Right forelimb (tissue), 1 donor: ENCODE measurements at regions not wholly inside any gene's neighbourhood (a gene's known extent, or its start where the extent isn't known, plus 50 kb on each side); places are given as distances from the start of the nearest gene placed in this dataset.
"Not testable (repeated sequence)": the region's sequence is repeated elsewhere in the genome, so short reads cannot be mapped to it uniquely, and the experiment has no call there.

ENCODE experiments used
- DNase-seq: peaks from one replicate; pipeline ENCODE4 v3.0.0-alpha.2; 2018

GRCh38 chr2:11877764-11878163, 131.3 kb downstream of the LPIN1 start:
- no peak for DNase-seq

DNA sequence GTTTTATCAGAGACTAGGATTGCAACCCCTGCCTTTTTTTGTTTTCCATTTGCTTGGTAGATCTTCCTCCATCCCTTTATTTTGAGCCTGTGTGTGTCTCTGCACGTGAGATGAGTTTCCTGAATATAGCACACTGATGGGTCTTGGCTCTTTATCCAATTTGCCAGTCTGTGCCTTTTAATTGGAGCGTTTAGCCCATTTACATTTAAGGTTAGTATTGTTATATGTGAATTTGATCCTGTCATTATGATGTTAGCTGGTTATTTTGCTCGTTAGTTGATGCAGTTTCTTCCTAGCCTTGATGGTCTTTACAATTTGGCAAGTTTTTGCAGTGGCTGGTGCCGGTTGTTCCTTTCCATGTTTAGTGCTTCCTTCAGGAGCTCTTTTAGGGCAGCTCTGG, 138.8 kb downstream of the LPIN1 start:
- DNase-seq = not testable (repeated sequence)

- DNase-seq = not testable (repeated sequence)
These were observed 140.5 kb downstream of the LPIN1 start for GRCh38 chr2:11886899-11887298.

DNA sequence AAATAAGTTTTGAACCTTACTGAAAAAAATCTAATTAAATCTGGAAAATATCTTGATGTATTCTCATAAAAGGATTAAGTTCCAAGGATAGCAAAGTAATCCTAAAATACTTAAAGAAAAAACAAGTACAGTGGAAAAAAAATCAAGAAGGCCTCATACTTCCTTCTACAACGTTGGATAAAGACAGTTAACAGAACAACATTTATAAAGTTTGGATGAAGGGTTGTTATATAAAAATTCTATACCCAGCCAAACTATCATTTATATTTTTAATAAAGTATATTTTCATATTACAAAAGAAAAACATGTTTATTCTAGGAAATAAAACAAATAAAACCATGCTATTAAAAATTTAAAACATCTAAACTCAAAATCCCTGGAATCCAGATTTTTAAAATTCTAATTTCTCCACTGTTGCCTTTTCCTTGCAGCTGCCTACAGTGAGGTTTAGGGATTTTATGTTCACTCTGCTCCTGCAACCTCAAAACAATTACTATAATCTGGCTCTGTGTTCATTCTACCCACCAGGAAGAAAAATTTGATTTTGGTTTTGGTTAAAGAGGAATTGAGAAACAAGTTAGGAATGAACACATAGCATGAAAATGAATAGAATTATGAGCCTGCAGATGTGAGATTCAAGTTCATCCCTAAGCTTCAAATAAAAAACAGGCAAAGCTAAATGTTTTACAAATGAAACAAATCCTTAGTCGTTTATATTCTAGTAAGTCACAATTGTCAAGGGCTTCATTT, 142.8 kb downstream of the LPIN1 start:
- DNase-seq = no peak

DNA sequence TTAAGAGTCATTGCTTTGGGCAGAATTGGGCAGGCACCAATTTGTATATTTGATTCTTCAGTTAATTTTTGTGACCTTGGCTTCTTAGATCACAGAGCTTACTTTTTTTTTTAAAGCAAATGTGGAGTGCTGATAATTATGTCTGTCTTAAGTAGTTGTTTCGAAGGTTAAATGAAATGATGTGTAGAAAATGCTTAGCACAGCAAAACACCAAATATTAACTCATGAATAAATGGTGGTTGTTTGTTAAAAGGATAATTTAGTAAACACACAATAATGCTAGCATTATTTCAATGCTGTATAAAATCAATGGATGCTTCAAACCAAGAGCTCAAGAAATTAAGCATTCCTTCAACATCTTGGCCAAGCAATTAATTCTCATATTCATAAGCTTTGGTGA, 143.4 kb downstream of the LPIN1 start:
- no peak for DNase-seq

DNA sequence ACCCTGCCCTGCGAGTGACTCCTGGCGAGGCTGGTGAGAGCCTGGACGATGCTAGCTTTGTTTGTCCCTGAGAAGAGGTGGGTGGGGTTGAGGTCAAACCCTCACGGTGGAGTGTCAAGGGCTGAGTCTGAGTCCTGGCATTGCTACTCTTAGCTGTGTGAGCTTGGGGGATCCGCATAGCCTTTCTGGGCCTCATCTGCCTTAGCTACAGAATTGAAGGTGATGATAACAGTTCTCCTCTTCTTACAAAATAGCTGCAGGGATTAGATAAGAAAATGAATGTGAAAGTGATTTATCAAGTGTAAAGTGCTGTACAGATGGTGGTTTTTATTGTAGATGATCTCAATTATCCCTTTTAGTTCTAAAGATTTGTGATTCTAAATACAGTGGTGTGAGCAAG, 144.6 kb downstream of the LPIN1 start:
- DNase-seq = no peak

- DNase-seq = no peak
These were observed 145.4 kb downstream of the LPIN1 start for GRCh38 chr2:11891671-11892440.

DNA sequence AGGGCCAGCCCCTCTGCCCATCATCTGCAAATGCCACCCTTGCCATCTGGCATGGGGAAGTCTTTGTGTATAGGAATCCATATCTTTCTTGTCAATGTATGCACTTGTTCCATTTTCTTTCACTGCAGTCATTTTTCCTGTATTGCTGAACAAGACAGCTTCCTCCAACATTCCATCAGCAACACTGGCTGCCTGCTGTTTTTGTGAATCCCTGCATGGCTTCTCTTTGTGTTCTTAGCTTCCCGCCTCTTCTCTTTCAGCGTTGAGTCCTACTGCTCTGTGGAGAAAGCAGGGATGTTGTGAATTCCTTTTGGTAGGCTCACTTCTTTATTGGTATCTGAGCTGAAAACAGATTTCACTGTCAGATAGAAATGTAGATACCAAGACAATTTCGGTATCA, 150.0 kb downstream of the LPIN1 start:
- DNase-seq = no peak

DNA sequence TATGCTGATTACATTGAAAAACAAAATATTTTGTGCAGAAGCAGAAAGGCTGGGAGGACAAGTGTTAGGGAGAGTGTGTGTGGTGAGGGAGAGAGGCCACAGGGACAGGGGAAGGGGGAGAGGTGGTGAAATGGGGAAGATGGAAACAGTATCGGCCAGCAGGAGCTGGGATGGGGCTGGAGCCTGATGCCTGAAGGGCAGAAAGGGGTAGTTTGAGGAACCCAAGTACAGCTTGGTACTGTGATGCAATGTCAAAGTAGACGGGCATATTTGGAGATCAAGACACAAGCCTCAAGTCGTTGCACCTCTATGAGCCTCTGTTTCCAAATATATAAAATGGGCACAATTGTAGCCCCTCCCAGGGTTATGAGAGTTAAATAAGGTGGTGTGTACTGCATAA, 152.1 kb downstream of the LPIN1 start:
- DNase-seq = no peak

- DNase-seq = no peak
These were observed 152.9 kb downstream of the LPIN1 start for GRCh38 chr2:11899264-11899818.

- DNase-seq = not testable (repeated sequence)
These were observed 154.5 kb downstream of the LPIN1 start for GRCh38 chr2:11900891-11901290.

GRCh38 chr2:11901351-11902069, 155.1 kb downstream of the LPIN1 start:
- no peak for DNase-seq

- no peak for DNase-seq
These were observed 156.7 kb downstream of the LPIN1 start for GRCh38 chr2:11903085-11903606.

- no peak for DNase-seq
These were observed 157.6 kb downstream of the LPIN1 start for GRCh38 chr2:11904029-11904428.

DNA sequence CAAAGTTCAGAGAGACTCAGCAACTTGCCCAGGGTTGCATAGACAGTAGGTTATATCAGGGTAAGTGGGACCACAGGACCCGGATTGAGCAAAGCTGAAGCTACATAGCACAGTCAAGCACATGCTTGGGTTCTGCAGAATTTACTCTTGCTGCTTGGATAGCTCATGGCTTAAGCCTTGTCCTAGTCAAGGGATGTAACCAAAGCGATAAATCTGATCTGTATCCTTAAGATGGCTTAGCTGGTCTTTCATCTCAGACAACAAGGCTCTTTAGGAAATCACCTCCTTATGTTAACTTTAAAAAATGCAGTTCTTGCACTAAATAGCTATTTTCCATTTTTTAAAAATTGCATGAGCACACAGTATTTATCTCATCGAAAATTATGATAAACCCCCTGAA, 158.5 kb downstream of the LPIN1 start:
- DNase-seq = no peak

- no peak for DNase-seq
These were observed 160.8 kb downstream of the LPIN1 start for GRCh38 chr2:11907190-11907589.

DNA sequence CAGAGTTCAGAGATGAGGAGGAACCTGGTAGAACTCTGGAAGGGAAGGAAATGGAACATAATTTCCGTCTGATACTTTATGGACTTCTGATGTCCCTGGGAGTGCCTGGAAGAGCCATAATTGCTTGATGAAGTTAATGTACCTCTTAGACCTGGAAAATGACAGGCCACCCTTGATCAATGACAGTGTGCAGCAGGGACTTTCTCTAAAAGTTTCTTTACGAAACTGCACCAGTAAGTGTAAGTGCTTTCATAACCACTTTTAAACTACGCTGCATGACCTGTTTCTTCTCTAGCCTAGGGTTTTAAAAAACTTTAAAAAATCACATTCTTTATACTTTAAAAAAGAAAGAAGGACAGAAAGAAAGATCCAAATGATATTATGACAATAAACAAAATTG, 164.5 kb downstream of the LPIN1 start:
- DNase-seq = no peak

DNA sequence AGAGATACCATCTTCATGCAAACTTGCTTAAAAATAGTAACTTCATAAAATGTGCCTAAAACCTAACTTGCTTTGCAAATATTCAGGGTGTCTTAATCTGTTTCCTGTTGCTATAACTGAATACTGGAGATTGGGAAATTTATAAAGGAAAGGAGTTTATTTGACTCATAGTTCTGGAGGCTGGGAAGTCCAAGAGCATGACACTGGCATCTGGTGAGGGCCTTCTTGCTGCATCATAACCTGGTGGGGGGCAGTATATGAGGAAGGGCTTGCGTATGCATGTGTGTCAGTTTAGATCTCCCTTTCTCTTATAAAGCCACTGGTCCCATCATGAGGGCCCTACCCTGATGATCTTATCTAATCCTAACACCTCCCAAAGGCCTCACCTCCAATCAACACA, 166.5 kb downstream of the LPIN1 start:
- no peak for DNase-seq

DNA sequence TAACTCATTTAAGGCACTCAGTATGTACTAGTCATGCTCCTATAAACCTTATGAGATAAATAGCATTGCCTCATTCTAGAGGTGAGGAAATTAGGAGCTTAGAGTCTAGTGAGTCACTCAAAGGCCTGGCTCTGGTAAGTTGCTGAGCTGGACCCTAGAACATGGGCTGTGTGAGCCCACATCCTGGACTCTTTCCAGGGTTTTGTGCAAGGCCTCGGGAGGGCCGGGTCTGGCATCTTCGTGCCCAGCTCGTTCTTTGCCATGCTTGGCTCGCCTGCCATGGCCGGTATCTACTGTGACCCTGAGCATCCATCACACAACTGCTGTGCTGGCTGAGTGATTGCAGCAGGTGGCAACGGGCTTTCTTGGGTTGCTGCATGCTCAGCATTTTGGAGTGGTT, 168.0 kb downstream of the LPIN1 start:
- DNase-seq = peak; percentile 67

DNA sequence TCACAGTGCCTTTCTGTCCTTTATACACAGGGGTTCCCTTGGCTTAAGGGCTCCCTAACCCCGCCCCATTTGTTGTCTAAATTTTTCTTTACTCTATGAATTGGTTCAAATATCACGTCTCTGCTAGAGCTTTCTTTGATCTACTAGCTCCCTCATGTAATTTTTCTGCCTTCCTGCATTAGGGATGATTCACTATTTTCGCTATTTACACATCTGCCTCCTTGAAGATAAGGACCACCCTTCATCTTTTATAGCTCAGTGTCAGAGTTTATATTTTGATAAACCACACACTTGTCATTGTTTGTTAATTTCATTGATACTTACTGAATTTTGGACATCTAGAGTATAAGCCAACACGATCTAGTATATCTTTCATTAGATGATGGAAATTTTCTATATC, 169.2 kb downstream of the LPIN1 start:
- no peak for DNase-seq

- no peak for DNase-seq
These were observed 173.5 kb downstream of the LPIN1 start for GRCh38 chr2:11919953-11920352.

DNA sequence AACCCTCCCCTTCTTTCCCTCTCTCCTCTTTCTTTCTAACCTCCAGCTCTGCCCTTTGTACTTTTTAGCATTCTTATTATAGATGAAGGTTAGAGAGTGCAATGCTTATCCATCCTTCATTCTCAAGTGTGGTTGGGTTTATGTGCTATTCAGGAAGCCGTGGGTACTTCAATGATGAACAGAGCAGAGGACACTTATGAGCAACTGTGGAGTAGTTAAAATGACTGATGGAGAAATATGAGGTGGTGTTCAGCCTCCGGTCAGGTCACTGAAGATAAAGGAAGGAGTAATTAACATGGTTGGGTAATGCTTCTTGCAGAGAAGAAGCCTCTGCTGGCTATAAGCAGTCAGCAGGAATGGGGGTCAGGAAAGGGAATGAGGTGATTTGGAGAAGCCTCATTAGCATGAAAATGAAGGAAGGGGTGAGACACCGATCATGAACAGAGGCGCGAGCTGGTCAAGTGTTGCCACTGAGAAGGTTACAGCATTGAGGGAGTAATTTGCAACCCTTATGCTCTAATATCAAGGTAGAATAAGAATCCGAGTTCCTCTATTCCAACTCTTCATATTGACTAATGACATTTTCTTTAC, 174.7 kb downstream of the LPIN1 start:
- no peak for DNase-seq

DNA sequence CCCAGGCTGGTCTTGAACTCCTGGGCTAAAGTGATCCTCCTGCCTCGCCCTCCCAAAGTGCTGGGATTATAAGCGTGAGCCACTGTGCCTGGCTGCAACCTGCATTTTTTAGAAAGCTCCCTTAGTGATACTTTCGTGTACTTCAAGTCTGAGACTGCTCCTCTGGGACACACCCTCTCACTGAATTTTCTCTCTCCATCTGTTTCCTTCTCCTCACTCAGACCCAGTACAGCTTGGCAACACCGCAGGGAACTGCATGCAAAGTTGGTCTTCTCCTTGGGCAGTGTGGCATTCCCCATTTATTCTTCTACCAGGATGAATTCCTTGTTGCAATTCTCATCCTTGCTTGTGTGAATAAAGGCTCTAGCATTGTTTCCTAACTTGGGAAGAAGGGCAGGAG, 175.9 kb downstream of the LPIN1 start:
- DNase-seq = no peak
